ENCODE measurements at regions not wholly inside any gene's neighbourhood (a gene's known extent, or its start where the extent isn't known, plus 50 kb on each side); places are given as distances from the start of the nearest gene placed in this dataset.

DNA sequence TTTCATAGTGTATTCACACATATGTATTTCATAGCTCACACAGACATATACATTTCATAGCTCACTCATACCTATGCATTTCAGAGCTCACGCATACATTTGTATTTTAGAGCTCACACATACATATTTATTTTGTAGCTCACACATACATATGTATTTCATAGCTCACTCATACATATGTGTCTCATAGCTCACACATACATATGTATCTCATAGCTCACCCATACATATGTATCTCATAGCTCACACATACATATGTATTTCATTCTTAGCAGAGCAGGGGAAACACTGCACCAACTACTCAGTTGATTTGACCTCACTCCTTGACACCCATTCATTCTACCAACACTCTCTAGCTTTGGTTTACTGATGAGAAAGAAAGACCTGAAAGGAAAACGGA is 713.6 kb downstream of the QKI start:
- TF ChIP-seq, protein P1, sequence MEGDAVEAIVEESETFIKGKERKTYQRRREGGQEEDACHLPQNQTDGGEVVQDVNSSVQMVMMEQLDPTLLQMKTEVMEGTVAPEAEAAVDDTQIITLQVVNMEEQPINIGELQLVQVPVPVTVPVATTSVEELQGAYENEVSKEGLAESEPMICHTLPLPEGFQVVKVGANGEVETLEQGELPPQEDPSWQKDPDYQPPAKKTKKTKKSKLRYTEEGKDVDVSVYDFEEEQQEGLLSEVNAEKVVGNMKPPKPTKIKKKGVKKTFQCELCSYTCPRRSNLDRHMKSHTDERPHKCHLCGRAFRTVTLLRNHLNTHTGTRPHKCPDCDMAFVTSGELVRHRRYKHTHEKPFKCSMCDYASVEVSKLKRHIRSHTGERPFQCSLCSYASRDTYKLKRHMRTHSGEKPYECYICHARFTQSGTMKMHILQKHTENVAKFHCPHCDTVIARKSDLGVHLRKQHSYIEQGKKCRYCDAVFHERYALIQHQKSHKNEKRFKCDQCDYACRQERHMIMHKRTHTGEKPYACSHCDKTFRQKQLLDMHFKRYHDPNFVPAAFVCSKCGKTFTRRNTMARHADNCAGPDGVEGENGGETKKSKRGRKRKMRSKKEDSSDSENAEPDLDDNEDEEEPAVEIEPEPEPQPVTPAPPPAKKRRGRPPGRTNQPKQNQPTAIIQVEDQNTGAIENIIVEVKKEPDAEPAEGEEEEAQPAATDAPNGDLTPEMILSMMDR (IDR thresholded peaks at IDR 0.05; ENCODE audit: low read depth, low read length), result no peak
- TF ChIP-seq EZH2phosphoT487 (IDR thresholded peaks at IDR 0.05; ENCODE audit: low read depth), result no peak
